ENCODE measurements at regions not wholly inside any gene's neighbourhood (a gene's known extent, or its start where the extent isn't known, plus 50 kb on each side); places are given as distances from the start of the nearest gene placed in this dataset.
"Not testable (repeated sequence)": the region's sequence is repeated elsewhere in the genome, so short reads cannot be mapped to it uniquely, and the experiment has no call there.

GRCh38 chr6:139534472-139535115 is 160.1 kb upstream of the CITED2 start:
- DNase-seq = no peak

DNA sequence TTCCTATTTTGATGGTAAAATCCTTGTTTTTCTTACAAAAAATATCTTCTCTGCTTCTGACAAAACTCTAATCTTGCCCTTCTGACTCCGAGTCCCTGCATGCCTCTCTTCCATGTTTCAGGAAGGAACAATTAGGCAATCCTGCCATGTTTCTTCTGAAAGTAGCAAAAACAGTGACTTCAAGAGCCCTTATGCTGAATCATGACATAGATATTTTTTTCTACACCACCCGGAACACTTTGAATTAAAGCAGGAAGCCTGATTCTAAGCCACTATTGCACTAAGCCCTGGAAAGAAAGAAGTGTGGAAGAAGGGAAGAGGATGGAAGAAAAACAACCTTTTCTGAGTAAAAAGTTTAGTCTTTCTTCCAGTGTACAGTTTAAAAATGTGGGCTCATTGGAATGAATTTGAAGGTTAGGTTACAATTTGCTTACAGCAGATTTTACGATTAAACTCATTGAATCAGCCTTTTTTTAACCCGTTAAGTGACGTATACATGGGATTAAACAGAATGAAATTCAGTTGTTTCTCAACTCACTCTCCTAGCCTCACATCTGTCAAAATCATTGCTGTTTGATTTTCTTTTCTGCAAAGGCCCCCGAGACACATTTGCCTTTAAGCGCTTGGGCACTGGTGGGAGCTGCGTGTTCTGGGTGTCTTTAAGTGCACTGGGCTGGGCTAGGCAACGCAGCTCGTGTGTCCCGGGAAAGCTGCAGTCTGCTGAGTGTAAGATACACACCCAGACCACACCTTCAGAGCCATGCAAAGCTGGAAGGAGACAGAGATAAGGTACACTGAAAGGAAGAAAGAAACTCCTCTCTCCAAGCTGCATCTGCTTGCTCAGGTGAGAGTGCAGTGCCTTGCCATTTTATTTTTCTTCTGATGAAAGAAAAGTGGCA is 159.4 kb upstream of the CITED2 start:
- DNase-seq = no peak

GRCh38 chr6:139533171-139533570 is 158.7 kb upstream of the CITED2 start:
- no peak for DNase-seq

DNA sequence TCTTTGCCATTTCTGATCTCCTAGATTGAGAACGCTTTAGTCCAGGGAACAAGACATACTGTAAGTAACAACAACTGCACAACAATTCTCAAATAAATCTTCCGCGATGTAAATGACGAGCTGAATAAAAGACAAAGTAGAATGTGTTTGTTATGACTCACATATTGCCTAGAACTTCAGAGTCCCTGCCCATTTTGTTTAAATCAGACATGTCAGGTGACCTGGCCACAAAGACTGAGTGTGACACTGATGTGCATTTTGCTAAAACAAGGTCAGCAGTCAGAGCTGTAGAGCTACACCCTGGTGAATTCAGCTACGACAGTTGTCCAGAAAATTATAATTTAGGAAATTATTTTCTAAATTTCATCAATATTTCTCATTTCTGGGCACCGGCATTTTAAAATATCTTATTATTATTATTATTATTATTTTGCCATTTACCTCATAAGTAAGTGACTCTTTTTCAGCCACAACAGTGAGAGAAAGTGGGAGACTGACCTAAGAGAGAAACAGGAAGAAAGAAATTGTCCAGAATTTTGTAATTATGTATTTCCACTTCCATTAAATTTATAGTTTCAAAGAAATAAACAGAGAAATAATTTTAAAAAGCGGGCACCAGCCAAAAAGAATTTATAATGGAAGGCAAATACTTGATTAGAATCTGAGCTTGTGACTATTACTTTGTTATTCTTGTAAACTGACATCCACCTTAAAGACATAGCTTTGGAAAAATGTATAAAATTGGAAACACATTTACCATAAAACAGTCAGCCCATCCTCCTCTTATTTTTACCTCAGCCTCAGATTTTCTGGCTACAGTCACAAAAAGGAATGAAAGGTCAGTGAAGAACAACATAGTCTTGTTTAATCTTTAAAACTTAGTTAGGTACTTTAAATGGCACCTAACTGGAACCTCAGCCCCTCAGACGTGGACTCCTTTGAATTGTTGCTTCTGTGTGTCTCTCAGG is 157.0 kb upstream of the CITED2 start:
- no peak for DNase-seq

DNA sequence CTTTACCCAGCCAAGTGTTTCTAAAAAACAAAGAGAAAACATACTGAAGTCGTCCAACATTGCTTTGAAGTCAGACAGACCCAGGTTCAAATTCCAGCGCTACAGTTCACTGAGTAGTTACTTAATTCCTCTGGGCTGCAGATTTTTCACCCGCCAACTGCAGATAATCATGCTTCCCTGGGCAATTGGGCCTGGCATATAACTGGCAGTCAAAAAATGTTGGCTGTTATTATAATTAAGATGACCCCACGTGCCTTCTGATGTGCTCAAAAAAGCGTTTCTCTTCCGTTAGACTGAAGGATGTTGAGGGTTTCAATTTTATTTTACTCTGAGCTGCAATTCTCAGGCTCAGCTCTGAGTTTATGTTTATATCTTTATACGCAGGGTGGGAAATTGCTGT is 156.1 kb upstream of the CITED2 start:
- DNase-seq = no peak

GRCh38 chr6:139529420-139529819 is 155.0 kb upstream of the CITED2 start:
- DNase-seq = no peak

GRCh38 chr6:139528471-139528870 is 154.0 kb upstream of the CITED2 start:
- DNase-seq = no peak

DNA sequence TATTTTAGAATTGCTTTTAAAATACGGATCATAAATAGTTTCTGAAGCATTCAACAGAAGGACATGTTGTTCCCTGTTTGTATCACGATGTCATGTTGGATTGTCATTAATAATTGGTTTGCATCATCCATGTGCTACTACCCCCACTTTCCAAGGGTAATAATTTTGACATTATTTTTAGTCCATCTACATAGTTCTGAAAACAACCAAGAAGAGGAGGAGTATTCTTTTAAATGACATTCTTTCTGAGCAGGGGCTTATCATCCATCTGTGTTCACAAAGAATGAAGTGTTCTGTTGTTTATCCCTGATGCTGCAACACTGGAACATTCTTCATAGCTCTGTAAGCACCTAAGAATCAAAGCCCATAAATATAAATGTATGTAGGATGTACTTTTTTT is 151.0 kb upstream of the CITED2 start:
- DNase-seq = no peak

DNA sequence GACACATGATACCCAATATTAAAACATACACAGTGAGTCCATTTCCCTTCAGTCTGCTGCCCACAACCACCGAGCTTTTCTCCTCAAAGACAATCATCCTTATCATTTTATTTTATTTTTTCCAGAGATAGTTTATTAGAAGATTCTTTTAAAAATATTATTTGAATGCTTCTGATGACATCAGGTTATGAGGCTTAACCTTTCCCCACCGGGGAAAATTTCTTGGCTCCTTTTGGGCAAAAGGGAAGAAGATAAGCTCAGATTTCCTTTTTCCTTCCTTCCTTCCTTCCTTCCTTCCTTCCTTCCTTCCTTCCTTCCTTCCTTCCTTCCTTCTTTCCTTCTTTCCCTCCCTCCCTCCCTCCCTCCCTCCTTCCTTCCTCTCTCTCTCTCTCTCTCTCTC is 149.5 kb upstream of the CITED2 start:
- DNase-seq = no peak

DNA sequence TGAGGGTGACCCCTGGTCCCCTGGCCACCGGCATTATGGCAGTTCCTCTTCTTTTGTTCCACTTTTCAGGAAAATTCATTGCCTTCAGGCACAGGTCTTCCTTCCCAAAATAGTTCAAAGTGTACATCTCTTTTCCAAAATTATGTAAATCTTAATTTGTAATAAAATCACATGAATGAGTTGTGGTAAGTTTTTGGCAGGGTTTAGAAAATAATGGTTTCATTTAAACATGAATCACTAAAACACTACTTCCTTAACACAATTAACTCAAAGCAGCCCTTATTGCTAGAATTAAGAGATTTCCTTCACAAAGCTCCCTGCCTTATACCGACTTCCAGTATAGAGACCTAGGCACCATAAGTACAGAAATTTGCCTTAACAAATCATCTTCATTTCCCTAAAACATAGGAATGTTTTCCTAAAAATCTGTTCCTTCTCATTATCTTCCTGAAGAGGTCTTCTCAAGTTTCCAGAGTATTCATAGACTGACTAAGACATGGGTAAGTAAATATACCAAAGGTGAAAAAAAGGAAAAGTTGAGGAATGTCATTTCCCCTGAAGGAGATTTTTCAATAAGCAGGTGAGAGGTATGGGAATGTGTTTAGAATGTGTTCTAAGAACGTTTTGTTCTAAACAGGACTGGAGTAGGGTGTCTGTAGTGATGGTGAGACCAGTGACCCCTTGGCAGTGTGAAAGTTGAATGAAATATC is 148.2 kb upstream of the CITED2 start:
- no peak for DNase-seq

- no peak for DNase-seq
Measured at GRCh38 chr6:139521338-139521737, 146.9 kb upstream of the CITED2 start.

GRCh38 chr6:139520321-139520768 is 145.9 kb upstream of the CITED2 start:
- no peak for DNase-seq

- DNase-seq = no peak
Measured at GRCh38 chr6:139519571-139520031, 145.2 kb upstream of the CITED2 start.

DNA sequence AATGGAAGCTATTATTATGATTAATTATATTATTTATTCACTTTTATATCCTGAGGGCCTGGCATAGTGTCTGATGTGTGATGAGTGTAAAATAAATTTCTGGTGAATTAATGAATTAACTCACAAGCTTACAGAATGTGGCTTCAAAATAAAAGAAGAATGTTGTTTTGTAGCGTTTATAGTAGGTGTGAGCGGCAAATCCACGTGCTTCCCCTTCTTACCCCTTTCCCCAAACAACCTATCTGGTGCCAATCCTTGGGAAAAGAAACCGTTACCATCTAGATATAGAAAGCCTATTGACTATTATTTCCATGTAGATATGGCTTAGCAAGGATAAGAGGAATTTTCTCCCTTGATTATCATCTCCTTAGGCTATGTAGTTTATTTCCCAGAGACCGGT is 144.6 kb upstream of the CITED2 start:
- no peak for DNase-seq

GRCh38 chr6:139518556-139519091 is 144.2 kb upstream of the CITED2 start:
- no peak for DNase-seq

- DNase-seq = not testable (repeated sequence)
Measured at GRCh38 chr6:139517998-139518555, 143.6 kb upstream of the CITED2 start.

DNA sequence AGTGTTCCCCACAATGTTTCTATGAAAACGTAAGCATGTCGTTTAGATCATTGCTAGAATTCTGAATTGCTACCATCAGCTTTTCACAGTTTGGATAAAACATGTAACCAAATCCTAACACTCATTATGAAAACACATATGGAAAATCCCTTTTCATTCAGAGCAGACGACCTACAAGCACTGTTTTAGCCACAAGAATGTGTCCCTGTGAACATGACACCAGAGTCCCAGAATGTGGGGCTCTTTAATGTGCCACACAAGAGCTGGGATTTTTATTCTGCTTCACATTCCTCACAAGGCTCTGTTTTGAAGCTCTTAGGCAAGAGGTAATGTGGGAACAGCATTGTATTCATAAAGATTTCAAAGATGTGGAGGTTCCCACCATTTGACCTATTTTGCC is 141.1 kb upstream of the CITED2 start:
- DNase-seq = no peak

DNA sequence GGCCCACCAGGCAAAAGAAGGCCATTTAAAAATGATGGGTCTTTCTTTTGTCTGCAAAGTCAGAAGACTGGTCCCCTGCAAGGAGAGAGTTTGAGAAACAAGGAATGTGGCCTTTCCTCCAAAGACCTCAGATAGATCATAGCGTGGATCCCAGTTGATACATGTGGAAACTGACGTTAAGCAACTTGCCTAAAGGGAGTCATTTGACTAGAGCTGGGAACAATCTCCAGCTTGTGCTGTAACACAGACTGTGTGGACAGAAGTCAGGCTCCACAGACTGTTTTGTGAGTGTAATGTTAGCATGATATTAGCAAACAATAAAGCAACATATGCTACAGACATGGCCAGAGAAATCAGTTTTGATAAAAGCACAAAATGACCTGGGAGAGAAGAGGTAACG is 140.4 kb upstream of the CITED2 start:
- no peak for DNase-seq

DNA sequence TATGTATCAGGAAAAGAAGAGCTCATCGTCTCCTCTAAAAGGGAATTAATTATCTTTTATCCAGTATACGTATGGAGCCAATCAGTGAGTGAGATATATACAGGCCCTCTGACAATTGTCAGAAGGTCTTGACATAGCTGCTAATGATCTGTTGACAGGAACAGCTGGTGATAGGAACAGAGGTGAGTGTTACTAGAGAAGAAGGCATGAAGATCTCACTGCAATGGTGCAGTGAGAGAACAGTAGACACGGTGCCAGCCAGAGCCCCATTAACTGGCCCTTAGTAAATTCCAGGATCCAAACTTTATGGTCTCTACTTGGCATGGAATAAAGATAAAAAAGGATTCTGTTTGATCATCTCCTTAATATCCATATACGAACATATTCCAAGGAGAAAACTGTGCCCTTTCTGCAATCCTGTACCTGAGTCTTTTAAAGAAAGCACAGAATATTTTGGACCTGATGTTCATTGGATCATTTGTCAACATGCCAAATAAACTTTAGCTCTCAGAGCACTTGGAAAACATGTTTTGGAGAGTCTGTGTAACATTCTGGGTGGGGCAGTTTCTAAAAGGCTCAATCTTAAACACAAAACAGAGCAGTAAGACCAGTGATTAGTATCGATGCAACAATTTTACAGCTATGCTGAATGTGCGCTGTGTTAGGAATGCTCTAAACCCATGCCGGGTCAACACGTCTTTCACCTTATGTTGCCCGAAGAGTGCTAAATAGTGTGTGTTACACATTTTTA is 135.8 kb upstream of the CITED2 start:
- DNase-seq = no peak

DNA sequence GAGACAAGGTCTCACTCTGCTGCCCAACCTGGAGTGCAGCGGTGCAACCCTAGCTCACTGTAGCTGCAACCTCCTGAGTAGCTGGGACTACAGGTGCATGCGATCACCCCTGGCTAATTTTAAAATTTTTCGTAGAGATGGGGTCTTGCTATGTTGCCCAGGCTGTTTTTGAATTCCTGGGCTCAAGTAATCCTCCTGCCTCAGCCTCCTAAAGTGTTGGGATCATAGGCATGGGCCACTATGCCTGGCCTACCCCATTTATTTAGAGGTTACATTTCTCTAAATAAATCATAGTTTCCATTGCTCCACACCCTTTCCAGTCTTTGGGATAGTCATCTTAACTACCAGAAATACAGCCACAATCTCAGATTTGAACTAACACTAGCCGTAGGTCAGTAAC is 134.7 kb upstream of the CITED2 start:
- no peak for DNase-seq

GRCh38 chr6:139508576-139508975 is 134.1 kb upstream of the CITED2 start:
- no peak for DNase-seq

Data from RPMI8226 (cell line).